Natural killer cell (primary cell): ENCODE measurements at regions not wholly inside any gene's neighbourhood (a gene's known extent, or its start where the extent isn't known, plus 50 kb on each side); places are given as distances from the start of the nearest gene placed in this dataset.

Experiments used
- ATAC-seq, 3 donors: fragments of 150-1000 bp in 2 of 3; fragments of 200-7000 bp in 1 of 3; cut with Tn5 transposase; 1 replicate in 1 of 3; 2 replicates in 2 of 3; pipeline ENCODE4 v1.10.0; 2021; ENCODE audit warnings: mild to moderate bottlenecking in 2 of 3, moderate library complexity in 2 of 3
- DNase-seq, 2 donors: peaks; one replicate each; pipeline versions ENCODE4 v3.0.0 to v3.0.0-alpha.2; 2013 to 2021; ENCODE audit warnings: mixed read lengths in 1 of 2
- H3K27ac ChIP-seq: one replicate; pipeline ENCODE4 v1.5.1; 2013; ENCODE audit warnings: mild to moderate bottlenecking, low read length
- H3K27me3 ChIP-seq: one replicate; pipeline ENCODE4 v1.6.1; 2013; ENCODE audit warnings: low read length; ENCODE audit not compliant: control insufficient read depth, insufficient read depth
- H3K36me3 ChIP-seq: one replicate; pipeline ENCODE4 v1.6.1; 2013; ENCODE audit warnings: low read length; ENCODE audit not compliant: control insufficient read depth, insufficient read depth
- H3K4me1 ChIP-seq: one replicate; pipeline ENCODE4 v1.6.1; 2013; ENCODE audit warnings: low read length; ENCODE audit not compliant: control insufficient read depth, insufficient read depth
- H3K4me3 ChIP-seq: one replicate; pipeline ENCODE4 v1.5.1; 2013; ENCODE audit warnings: low read length
- H3K9me3 ChIP-seq: one replicate; pipeline ENCODE4 v1.6.1; 2013; ENCODE audit warnings: low read length; ENCODE audit not compliant: control insufficient read depth, insufficient read depth
- H3K27ac Mint-ChIP-seq, 2 donors: one replicate each; pipeline ENCODE4 v1.8.0; 2022; ENCODE audit warnings: mild to moderate bottlenecking in 2 of 2, mixed read lengths in 2 of 2, moderate library complexity in 1 of 2
- H3K27me3 Mint-ChIP-seq, 2 donors: one replicate each; pipeline ENCODE4 v1.8.0; 2022; ENCODE audit warnings: low read depth in 2 of 2, mixed read lengths in 2 of 2
- H3K36me3 Mint-ChIP-seq: one replicate; pipeline ENCODE4 v1.8.0; 2022; ENCODE audit warnings: mixed read lengths
- H3K4me1 Mint-ChIP-seq, 2 donors: one replicate each; pipeline ENCODE4 v1.8.0; 2022; ENCODE audit warnings: mixed read lengths in 2 of 2
- H3K4me3 Mint-ChIP-seq: one replicate; pipeline ENCODE4 v1.8.0; 2022; ENCODE audit warnings: mild to moderate bottlenecking, moderate library complexity, mixed read lengths
- H3K9me3 Mint-ChIP-seq, 2 donors: one replicate each; pipeline ENCODE4 v1.8.0; 2022; ENCODE audit warnings: mixed read lengths in 2 of 2
- WGBS: methylation state at CpG from one replicate; pipeline ENCODE4 v1.1.7; 2013; ENCODE audit warnings: missing lambda C conversion rate; ENCODE audit not compliant: insufficient coverage; 5-methylcytosine and 5-hydroxymethylcytosine counted together
- intact Hi-C: fragments of 100-400 bp; cut with micrococcal nuclease; formaldehyde crosslinking; loops from one replicate; pipeline ENCODE4 v1.14.2; 2022
- TF ChIP-seq, protein P1 (sequence below): fragments of 200-600 bp; IDR thresholded peaks from one replicate; pipeline ENCODE4 v1.8.0; 2022; ENCODE audit warnings: antibody characterized with exemption

DNA sequence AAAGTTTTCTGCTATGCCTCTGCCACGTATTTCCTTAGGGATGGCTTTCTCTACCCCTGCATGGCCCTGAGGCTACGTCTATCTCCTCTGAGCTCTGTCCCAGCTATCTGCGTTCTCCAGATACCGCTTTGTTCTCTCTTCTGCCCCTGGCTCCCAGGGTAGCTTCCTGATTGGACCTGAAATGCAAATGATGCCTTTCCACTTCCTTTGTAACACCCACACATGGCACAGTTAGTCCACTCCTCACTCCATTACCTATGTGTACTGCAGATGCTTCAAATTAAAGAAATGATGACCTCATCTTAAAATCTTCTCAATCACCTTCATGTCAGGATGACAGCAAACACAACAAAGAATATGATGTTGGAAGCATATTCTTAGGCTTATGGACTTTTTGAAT, 138.6 kb upstream of the POGK start:
- no peaks in the 10 kb centered on the region for H3K36me3 ChIP-seq
- no peaks in the 10 kb centered on the region for H3K4me1 ChIP-seq
- Mint-ChIP-seq H3K27me3 (peaks cover 3 to 20% of the 10 kb centered on the region in 2 donors), H3K4me1 (no peaks in the 10 kb centered on the region), H3K36me3 (no peaks in the 10 kb centered on the region), H3K4me3 (no peak overlapping the region), H3K27ac (no peak overlapping the region), H3K9me3 (no peaks in the 10 kb centered on the region)
- H3K9me3 ChIP-seq = no peaks in the 10 kb centered on the region
- ATAC-seq (no peak), DNase-seq (no peak)
- 88% methylated on average over 4 of the region's 4 CpGs for WGBS
- no peak overlapping the region for H3K4me3 ChIP-seq
- no peaks in the 10 kb centered on the region for H3K27me3 ChIP-seq
- TF ChIP-seq, protein P1, sequence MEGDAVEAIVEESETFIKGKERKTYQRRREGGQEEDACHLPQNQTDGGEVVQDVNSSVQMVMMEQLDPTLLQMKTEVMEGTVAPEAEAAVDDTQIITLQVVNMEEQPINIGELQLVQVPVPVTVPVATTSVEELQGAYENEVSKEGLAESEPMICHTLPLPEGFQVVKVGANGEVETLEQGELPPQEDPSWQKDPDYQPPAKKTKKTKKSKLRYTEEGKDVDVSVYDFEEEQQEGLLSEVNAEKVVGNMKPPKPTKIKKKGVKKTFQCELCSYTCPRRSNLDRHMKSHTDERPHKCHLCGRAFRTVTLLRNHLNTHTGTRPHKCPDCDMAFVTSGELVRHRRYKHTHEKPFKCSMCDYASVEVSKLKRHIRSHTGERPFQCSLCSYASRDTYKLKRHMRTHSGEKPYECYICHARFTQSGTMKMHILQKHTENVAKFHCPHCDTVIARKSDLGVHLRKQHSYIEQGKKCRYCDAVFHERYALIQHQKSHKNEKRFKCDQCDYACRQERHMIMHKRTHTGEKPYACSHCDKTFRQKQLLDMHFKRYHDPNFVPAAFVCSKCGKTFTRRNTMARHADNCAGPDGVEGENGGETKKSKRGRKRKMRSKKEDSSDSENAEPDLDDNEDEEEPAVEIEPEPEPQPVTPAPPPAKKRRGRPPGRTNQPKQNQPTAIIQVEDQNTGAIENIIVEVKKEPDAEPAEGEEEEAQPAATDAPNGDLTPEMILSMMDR = no peak
- H3K27ac ChIP-seq = no peak overlapping the region
- intact Hi-C loops = no loop called here

DNA sequence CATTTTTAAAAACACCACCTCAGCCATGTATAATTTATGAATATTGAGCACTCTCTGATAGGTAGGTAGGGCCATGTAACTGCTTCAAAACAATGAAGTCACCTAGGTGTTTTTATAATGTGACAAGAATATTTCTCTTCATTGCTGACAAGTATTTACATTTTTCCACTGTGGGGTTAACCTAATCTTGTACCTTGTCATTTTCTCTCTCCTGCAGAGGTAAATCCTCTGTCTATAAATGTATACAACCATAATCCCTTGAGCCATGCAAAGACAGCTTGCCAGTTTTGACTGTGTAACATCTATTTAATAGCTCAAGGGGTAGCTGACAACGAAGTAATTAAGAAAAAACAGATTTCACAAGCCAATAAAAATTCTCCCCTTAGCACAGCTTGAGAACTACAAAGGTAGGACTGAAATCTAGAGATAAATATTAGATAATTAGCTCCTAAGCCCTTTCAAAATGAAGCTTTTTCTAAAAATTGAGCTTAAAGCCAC, 137.6 kb upstream of the POGK start:
- no peak overlapping the region for H3K27ac Mint-ChIP-seq
- WGBS = no CpG with 5 or more reads among the region's 1 CpG
- no peak overlapping the region for H3K4me3 Mint-ChIP-seq
- no peaks in the 10 kb centered on the region for H3K27me3 ChIP-seq
- no peak overlapping the region for H3K27ac ChIP-seq
- no peaks in the 10 kb centered on the region for H3K36me3 ChIP-seq
- TF ChIP-seq, protein P1 = no peak
- H3K9me3 ChIP-seq = no peaks in the 10 kb centered on the region
- H3K36me3 Mint-ChIP-seq = no peaks in the 10 kb centered on the region
- DNase-seq (no peak), ATAC-seq (no peak)
- no peaks in the 10 kb centered on the region for H3K9me3 Mint-ChIP-seq
- H3K4me1 Mint-ChIP-seq = no peaks in the 10 kb centered on the region
- H3K27me3 Mint-ChIP-seq = peaks cover 6 to 26% of the 10 kb centered on the region in 2 donors
- no peak overlapping the region for H3K4me3 ChIP-seq
- H3K4me1 ChIP-seq = no peaks in the 10 kb centered on the region
- intact Hi-C loops = no loop called here

DNA sequence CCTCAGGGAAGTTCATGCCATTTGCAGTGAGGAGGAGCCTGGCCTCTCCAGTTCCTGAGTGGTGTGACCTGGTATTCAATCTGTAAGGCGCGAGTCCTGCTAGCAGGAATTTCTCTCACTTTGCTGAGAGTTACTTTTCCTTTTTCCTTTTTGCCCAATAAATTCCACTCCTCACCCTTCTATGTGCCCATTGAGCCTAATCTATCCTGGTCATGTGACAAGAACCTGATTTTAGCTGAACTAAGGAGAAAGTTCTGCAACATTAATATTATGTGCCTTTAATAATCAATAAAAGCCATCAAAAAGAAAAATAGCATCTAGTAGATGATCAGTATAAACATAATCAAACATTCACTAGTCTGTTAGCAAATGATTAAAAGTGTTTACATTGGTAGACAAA, 136.1 kb upstream of the POGK start:
- H3K27me3 Mint-ChIP-seq = peaks cover 6 to 26% of the 10 kb centered on the region in 2 donors

More for the DNA sequence above, 136.1 kb upstream of the POGK start:
- intact Hi-C loops = no loop called here
- DNase-seq (no peak), ATAC-seq (no peak)
- Histone ChIP-seq H3K36me3 (no peaks in the 10 kb centered on the region), H3K27ac (no peak overlapping the region), H3K4me1 (no peaks in the 10 kb centered on the region), H3K9me3 (no peaks in the 10 kb centered on the region), H3K27me3 (no peaks in the 10 kb centered on the region), H3K4me3 (no peak overlapping the region)
- Mint-ChIP-seq H3K4me3 (no peak overlapping the region), H3K9me3 (no peaks in the 10 kb centered on the region), H3K27ac (no peak overlapping the region), H3K4me1 (no peaks in the 10 kb centered on the region), H3K36me3 (no peaks in the 10 kb centered on the region)
- 88% methylated on average over 2 of the region's 2 CpGs for WGBS
- TF ChIP-seq, protein P1 = no peak
